WTC11 (cell line): ENCODE measurements at regions not wholly inside any gene's neighbourhood (a gene's known extent, or its start where the extent isn't known, plus 50 kb on each side); places are given as distances from the start of the nearest gene placed in this dataset.
"Not testable (repeated sequence)": the region's sequence is repeated elsewhere in the genome, so short reads cannot be mapped to it uniquely, and the experiment has no call there.

Source experiments
- ATAC-seq: fragments of 200-7000 bp; cut with Tn5 transposase; 2 replicates; pipeline ENCODE4 v1.10.0; 2021; ENCODE audit warnings: mild to moderate bottlenecking, moderate library complexity
- CTCF ChIA-PET: fragments of 300-600 bp; sonication (Branson Sonifier 250); formaldehyde crosslinking; loops from one replicate; lab custom pipeline; 2021; ENCODE audit warnings: antibody characterized with exemption; lab: Charles Lee
- POLR2A ChIA-PET: fragments of 350-600 bp; sonication (Branson Sonifier 250); formaldehyde crosslinking; loops from one replicate; lab custom pipeline; 2021; ENCODE audit warnings: antibody characterized with exemption; lab: Charles Lee
- DNase-seq: peaks from one replicate; pipeline ENCODE4 v3.0.0; 2021; ENCODE audit warnings: low spot score
- H3K27ac Mint-ChIP-seq: 2 replicates; pipeline ENCODE4 v1.8.0; 2021; ENCODE audit warnings: mixed read lengths
- H3K27me3 Mint-ChIP-seq: 2 replicates; pipeline ENCODE4 v1.8.0; 2021; ENCODE audit warnings: low read depth, mild to moderate bottlenecking, moderate library complexity, mixed read lengths
- H3K36me3 Mint-ChIP-seq: 2 replicates; pipeline ENCODE4 v1.8.0; 2021; ENCODE audit warnings: mixed read lengths
- H3K4me1 Mint-ChIP-seq: 2 replicates; pipeline ENCODE4 v1.8.0; 2022; ENCODE audit warnings: mixed read lengths
- H3K4me3 Mint-ChIP-seq: 2 replicates; pipeline ENCODE4 v1.8.0; 2021; ENCODE audit warnings: mild to moderate bottlenecking, moderate library complexity, mixed read lengths
- H3K9me3 Mint-ChIP-seq: 2 replicates; pipeline ENCODE4 v1.8.0; 2021; ENCODE audit warnings: mixed read lengths
- ARID4B ChIP-seq: sonication (generic); formaldehyde crosslinking; IDR thresholded peaks from 2 replicates; pipeline ENCODE4 v1.8.0; 2023; ENCODE audit warnings: missing genetic modification reagents, mild to moderate bottlenecking, borderline replicate concordance
- ATF2 ChIP-seq: sonication (generic); formaldehyde crosslinking; IDR thresholded peaks from 2 replicates; pipeline ENCODE4 v1.8.1; 2022; ENCODE audit warnings: low read depth, missing genetic modification reagents, borderline replicate concordance
- CDX4 ChIP-seq: fragments of 250-450 bp; sonication (Bioruptor Pico); IDR thresholded peaks from 2 replicates; pipeline ENCODE4 v1.9.0; 2021; ENCODE audit warnings: moderate library complexity, mild to moderate bottlenecking, inconsistent platforms, borderline replicate concordance
- E2F5 ChIP-seq: sonication (generic); formaldehyde crosslinking; IDR thresholded peaks from 2 replicates; pipeline ENCODE4 v1.8.1; 2022; ENCODE audit warnings: mild to moderate bottlenecking, moderate library complexity, missing genetic modification reagents
- GABPB1 ChIP-seq: sonication (generic); formaldehyde crosslinking; IDR thresholded peaks from 2 replicates; pipeline ENCODE4 v1.8.1; 2023; ENCODE audit warnings: mild to moderate bottlenecking, missing genetic modification reagents
- HMGXB4 ChIP-seq: sonication (generic); formaldehyde crosslinking; IDR thresholded peaks from 2 replicates; pipeline ENCODE4 v1.8.1; 2023; ENCODE audit warnings: mild to moderate bottlenecking, moderate library complexity, missing genetic modification reagents
- IRF1 ChIP-seq: sonication (generic); formaldehyde crosslinking; IDR thresholded peaks from 2 replicates; pipeline ENCODE4 v1.8.0; 2023; ENCODE audit warnings: missing genetic modification reagents
- KAT7 ChIP-seq: sonication (generic); formaldehyde crosslinking; IDR thresholded peaks from 2 replicates; pipeline ENCODE4 v1.8.1; 2023; ENCODE audit warnings: missing genetic modification reagents, mild to moderate bottlenecking, borderline replicate concordance
- MXD4 ChIP-seq: fragments of 250-450 bp; sonication (Bioruptor Pico); IDR thresholded peaks from 2 replicates; pipeline ENCODE4 v1.8.0; 2021; ENCODE audit warnings: mild to moderate bottlenecking, moderate library complexity, borderline replicate concordance
- NFATC4 ChIP-seq: fragments of 250-450 bp; sonication (Bioruptor Pico); IDR thresholded peaks from 2 replicates; pipeline ENCODE4 v1.9.0; 2021; ENCODE audit warnings: mild to moderate bottlenecking
- PRDM15 ChIP-seq: sonication (generic); formaldehyde crosslinking; IDR thresholded peaks from 2 replicates; pipeline ENCODE4 v1.8.0; 2022; ENCODE audit warnings: missing genetic modification reagents
- PREB ChIP-seq: sonication (generic); formaldehyde crosslinking; IDR thresholded peaks from 2 replicates; pipeline ENCODE4 v1.8.1; 2022; ENCODE audit warnings: mild to moderate bottlenecking, missing genetic modification reagents, moderate library complexity, borderline replicate concordance
- PRRX2 ChIP-seq: fragments of 250-450 bp; sonication (Bioruptor Pico); IDR thresholded peaks from 2 replicates; pipeline ENCODE4 v1.8.0; 2021; ENCODE audit warnings: mild to moderate bottlenecking
- SMAD3 ChIP-seq: sonication (generic); formaldehyde crosslinking; IDR thresholded peaks from 2 replicates; pipeline ENCODE4 v1.8.0; 2022; ENCODE audit warnings: missing genetic modification reagents, mild to moderate bottlenecking, borderline replicate concordance
- TEAD1 ChIP-seq: sonication (generic); formaldehyde crosslinking; IDR thresholded peaks from 2 replicates; pipeline ENCODE4 v1.8.0; 2022; ENCODE audit warnings: mild to moderate bottlenecking, missing genetic modification reagents
- ZNF138 ChIP-seq: sonication (generic); formaldehyde crosslinking; conservative IDR thresholded peaks from 2 replicates; pipeline ENCODE4 v1.8.1; 2022; ENCODE audit warnings: mild to moderate bottlenecking, moderate library complexity, missing genetic modification reagents
- ZNF219 ChIP-seq: sonication (generic); formaldehyde crosslinking; IDR thresholded peaks from 2 replicates; pipeline ENCODE4 v1.8.0; 2023; ENCODE audit warnings: missing genetic modification reagents, mild to moderate bottlenecking, borderline replicate concordance
- ZNF396 ChIP-seq: fragments of 250-450 bp; sonication (Bioruptor Pico); IDR thresholded peaks from 2 replicates; pipeline ENCODE4 v1.8.0; 2021; ENCODE audit warnings: mild to moderate bottlenecking, moderate library complexity, borderline replicate concordance

GRCh38 chr6:113788586-113788985 lies 68.6 kb upstream of the MARCKS start:
- Mint-ChIP-seq H3K36me3 (no peaks in the 10 kb centered on the region), H3K27me3 (peaks cover 11% of the 10 kb centered on the region), H3K4me1 (no peaks in the 10 kb centered on the region), H3K27ac (no peak overlapping the region), H3K4me3 (no peak overlapping the region), H3K9me3 (no peaks in the 10 kb centered on the region)
- no peak for DNase-seq
- CTCF ChIA-PET, result no interaction called here
- no peak for TF ChIP-seq ARID4B
- TF ChIP-seq ZNF219, result no peak
- no peak for TF ChIP-seq PRRX2 (CRISPR knock-in tag)
- no peak for TF ChIP-seq ZNF138
- TF ChIP-seq PRDM15 (CRISPR knock-in tag), result no peak
- no peak for TF ChIP-seq SMAD3 (CRISPR knock-in tag)
- TF ChIP-seq MXD4 (CRISPR knock-in tag), result no peak
- no peak for TF ChIP-seq CDX4 (CRISPR knock-in tag)
- TF ChIP-seq GABPB1 (CRISPR knock-in tag), result no peak
- TF ChIP-seq ZNF396, result no peak
- no peak for TF ChIP-seq TEAD1 (CRISPR knock-in tag)
- TF ChIP-seq HMGXB4, result no peak
- no peak for TF ChIP-seq E2F5
- TF ChIP-seq ATF2 (CRISPR knock-in tag), result no peak
- TF ChIP-seq KAT7, result no peak
- no peak for TF ChIP-seq NFATC4 (CRISPR knock-in tag)
- TF ChIP-seq IRF1 (CRISPR knock-in tag), result no peak
- no peak for TF ChIP-seq PREB
- POLR2A ChIA-PET, result no interaction called here
- ATAC-seq, result no peak

GRCh38 chr6:113791225-113791624 lies 65.9 kb upstream of the MARCKS start:
- DNase-seq, H3K27ac Mint-ChIP-seq, H3K4me1 Mint-ChIP-seq, ATAC-seq, H3K27me3 Mint-ChIP-seq, H3K36me3 Mint-ChIP-seq, POLR2A ChIA-PET, H3K9me3 Mint-ChIP-seq, CTCF ChIA-PET, H3K4me3 Mint-ChIP-seq: not testable (repeated sequence)

GRCh38 chr6:113795371-113795770 lies 61.8 kb upstream of the MARCKS start:
- H3K27me3 Mint-ChIP-seq, H3K27ac Mint-ChIP-seq, POLR2A ChIA-PET, H3K4me1 Mint-ChIP-seq, CTCF ChIA-PET, H3K9me3 Mint-ChIP-seq, DNase-seq, H3K4me3 Mint-ChIP-seq, H3K36me3 Mint-ChIP-seq, ATAC-seq: not testable (repeated sequence)
